Central memory CD8-positive, alpha-beta T cell (primary cell): ENCODE measurements at regions not wholly inside any gene's neighbourhood (a gene's known extent, or its start where the extent isn't known, plus 50 kb on each side); places are given as distances from the start of the nearest gene placed in this dataset.
"Not testable (repeated sequence)": the region's sequence is repeated elsewhere in the genome, so short reads cannot be mapped to it uniquely, and the experiment has no call there.

ENCODE experiments used
- ATAC-seq: fragments of 150-1000 bp; cut with Tn5 transposase; replicated peaks from 2 replicates; pipeline ENCODE4 v1.10.0; 2022; ENCODE audit warnings: mild to moderate bottlenecking, moderate FRiP score, moderate number of reproducible peaks; ENCODE audit not compliant: poor library complexity, severe bottlenecking; ENCODE audit errors: extremely low read depth
- DNase-seq, 2 donors: peaks; one replicate each; pipeline ENCODE4 v3.0.0; 2021; ENCODE audit warnings: low spot score in 2 of 2
- H3K27ac Mint-ChIP-seq: one replicate; pipeline ENCODE4 v1.8.0; 2022; ENCODE audit warnings: low read depth, mild to moderate bottlenecking, moderate library complexity, mixed read lengths
- H3K27me3 Mint-ChIP-seq: one replicate; pipeline ENCODE4 v1.8.0; 2022; ENCODE audit warnings: mixed read lengths
- H3K36me3 Mint-ChIP-seq: one replicate; pipeline ENCODE4 v1.8.0; 2022; ENCODE audit warnings: mild to moderate bottlenecking, moderate library complexity, mixed read lengths; ENCODE audit not compliant: insufficient read depth
- H3K4me1 Mint-ChIP-seq: one replicate; pipeline ENCODE4 v1.8.0; 2022; ENCODE audit warnings: mixed read lengths
- H3K4me3 Mint-ChIP-seq: one replicate; pipeline ENCODE4 v1.8.0; 2022; ENCODE audit warnings: mild to moderate bottlenecking, moderate library complexity, mixed read lengths
- H3K9me3 Mint-ChIP-seq: one replicate; pipeline ENCODE4 v1.8.0; 2022; ENCODE audit warnings: mixed read lengths

DNA sequence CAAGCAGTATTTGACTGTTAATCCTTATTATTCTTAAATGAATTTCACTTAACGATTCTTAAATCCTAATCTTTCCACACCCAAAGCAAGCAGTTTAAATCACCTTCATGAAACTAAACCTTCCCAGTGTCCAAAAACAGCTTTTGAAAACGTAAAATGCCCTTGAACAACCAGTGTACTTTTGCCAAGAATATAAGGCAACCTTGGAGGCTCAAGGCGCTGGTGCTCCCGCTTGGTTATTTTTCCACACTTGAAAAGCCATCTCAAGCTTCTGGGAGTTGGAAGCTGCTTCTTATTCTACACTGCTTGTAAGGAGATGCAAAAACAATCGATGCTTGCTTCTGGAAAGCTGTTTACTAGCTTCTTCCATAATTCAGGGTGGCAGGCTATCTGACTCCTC is 625.7 kb downstream of the HTR1B start:
- Mint-ChIP-seq H3K27me3 (no peaks in the 10 kb centered on the region), H3K27ac (no peak overlapping the region), H3K4me3 (no peak overlapping the region), H3K36me3 (no peaks in the 10 kb centered on the region), H3K4me1 (no peaks in the 10 kb centered on the region), H3K9me3 (no peaks in the 10 kb centered on the region)
- ATAC-seq (no peak), DNase-seq (no peak)

DNA sequence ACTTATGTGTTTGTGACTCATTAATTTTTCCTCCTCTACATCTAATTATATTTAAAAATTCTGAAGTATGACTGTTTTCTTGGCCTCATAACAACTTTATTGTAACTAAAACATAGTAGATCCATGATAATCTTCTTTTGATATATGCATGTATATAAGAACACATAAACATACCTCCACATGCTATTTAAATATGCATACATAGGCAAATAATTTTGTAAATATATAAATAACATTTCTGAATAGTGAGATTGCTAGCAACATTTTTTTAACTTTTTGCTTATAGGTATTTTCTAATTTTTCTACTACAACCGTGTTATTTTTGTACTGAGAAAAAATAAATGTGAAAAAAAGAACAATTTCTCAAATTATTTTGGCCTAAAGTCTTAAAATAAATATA is 627.6 kb downstream of the HTR1B start:
- Mint-ChIP-seq H3K9me3 (no peaks in the 10 kb centered on the region), H3K4me1 (no peaks in the 10 kb centered on the region), H3K36me3 (no peaks in the 10 kb centered on the region), H3K27ac (no peak overlapping the region), H3K4me3 (no peak overlapping the region), H3K27me3 (no peaks in the 10 kb centered on the region)
- ATAC-seq (no peak), DNase-seq (no peak)

DNA sequence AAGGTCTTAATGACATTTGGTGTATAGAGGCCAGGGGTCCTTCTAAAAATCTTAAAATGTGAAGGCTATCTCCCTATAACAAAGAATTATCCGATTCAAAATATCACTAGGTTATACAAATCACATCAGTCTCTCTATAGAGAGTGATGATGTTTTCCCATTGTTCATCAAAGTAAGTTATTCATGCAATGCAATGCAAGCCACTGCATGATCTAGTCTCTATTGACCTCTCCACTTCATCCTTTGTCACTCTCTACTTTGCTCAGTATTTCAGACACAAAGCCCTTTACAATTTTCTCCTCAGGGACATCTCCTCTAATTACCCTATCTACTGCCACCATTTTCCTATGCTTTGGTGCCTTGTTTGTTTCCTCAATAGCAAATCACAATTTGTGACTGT is 628.0 kb downstream of the HTR1B start:
- no peaks in the 10 kb centered on the region for H3K4me1 Mint-ChIP-seq
- no peaks in the 10 kb centered on the region for H3K9me3 Mint-ChIP-seq
- H3K27me3 Mint-ChIP-seq: no peaks in the 10 kb centered on the region
- no peak for ATAC-seq
- H3K36me3 Mint-ChIP-seq: no peaks in the 10 kb centered on the region
- H3K4me3 Mint-ChIP-seq: no peak overlapping the region
- H3K27ac Mint-ChIP-seq: no peak overlapping the region
- no peak for DNase-seq

DNA sequence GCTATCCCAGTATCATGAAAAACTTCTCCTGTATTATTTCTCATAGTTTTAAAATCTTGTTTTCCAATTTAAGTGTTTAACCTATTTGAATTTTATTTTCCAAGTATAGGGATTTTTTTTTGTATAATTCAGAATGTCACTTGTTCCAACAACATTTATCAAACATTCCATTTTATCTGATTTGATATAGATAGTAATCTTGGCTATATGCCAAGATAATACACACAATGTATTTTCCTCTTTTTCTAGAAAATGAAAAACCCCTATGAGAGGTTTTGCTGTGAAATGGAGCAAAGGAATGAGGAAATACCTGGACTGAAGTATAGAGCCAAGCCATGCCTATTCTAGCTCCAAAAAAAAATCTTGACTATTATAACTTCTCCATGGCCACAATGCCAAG is 628.9 kb downstream of the HTR1B start:
- no peaks in the 10 kb centered on the region for H3K4me1 Mint-ChIP-seq
- no peaks in the 10 kb centered on the region for H3K27me3 Mint-ChIP-seq
- DNase-seq: no peak
- H3K27ac Mint-ChIP-seq: no peak overlapping the region
- H3K9me3 Mint-ChIP-seq: no peaks in the 10 kb centered on the region
- ATAC-seq: no peak
- H3K4me3 Mint-ChIP-seq: no peak overlapping the region
- H3K36me3 Mint-ChIP-seq: no peaks in the 10 kb centered on the region

DNA sequence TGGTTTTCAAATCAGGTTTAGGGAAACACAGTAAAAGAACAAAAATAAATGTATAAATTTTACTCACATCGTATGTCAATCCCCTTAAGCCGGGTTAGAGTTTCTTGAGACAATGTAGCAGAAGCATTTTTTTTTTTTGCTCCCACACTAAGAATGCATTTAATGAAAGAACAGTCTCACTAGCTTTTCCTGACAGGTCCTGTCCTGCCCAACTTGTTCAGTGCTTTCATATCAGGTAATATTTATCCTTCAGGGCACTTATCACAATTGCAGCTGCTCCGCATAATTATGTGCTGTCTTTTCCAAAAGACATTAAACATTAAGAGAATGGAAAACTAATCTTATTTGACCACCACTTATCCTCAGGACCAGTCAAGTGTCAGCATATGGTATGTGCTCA is 632.0 kb downstream of the HTR1B start:
- Mint-ChIP-seq H3K27me3 (no peaks in the 10 kb centered on the region), H3K36me3 (no peaks in the 10 kb centered on the region), H3K27ac (no peak overlapping the region), H3K9me3 (peaks cover 7% of the 10 kb centered on the region), H3K4me1 (no peaks in the 10 kb centered on the region), H3K4me3 (no peak overlapping the region)
- DNase-seq: no peak
- ATAC-seq: no peak

DNA sequence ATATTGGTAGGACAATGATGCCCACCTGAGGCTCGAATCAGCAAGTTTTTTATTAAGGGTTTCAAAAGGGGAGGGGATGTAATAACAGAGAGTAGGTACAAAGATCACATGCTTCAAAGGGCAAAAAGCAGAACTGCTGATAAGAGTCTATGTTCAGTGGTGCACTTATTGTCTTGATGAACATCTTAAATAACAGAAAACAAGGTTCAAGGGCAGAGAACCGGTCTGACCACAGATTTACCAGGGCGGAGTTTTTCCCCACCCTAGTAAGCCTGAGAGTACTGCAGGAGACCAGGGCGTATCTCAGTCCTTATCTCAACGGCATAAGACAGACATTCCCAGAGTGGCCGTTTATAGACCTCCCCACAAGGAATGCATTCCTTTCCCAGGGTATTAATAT is 639.7 kb downstream of the HTR1B start:
- H3K9me3 Mint-ChIP-seq: peaks cover 14% of the 10 kb centered on the region
- not testable (repeated sequence) for DNase-seq, H3K27ac Mint-ChIP-seq, H3K4me3 Mint-ChIP-seq, H3K36me3 Mint-ChIP-seq, ATAC-seq, H3K27me3 Mint-ChIP-seq, H3K4me1 Mint-ChIP-seq

DNA sequence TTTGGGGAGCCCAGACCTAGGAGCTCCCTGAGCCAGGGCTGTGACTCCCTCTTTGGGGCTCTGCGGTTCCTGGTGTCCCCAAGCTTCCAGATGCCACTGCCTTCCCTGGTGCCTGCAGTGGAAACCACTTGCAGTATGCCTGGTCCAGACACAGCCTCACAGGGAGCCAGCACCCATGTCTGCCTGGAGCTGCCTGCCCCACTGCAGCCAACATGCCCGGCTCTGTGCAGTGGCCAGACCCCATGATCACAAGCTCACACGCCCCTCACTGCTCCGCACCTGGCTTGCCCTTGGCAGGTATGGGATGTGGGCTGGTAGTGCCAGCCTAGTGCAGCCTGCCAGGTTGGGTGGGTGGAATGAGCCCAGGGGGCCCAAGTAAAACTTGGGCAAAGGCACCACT is 644.8 kb downstream of the HTR1B start:
- Mint-ChIP-seq H3K4me3 (no peak overlapping the region), H3K9me3 (peaks cover 6% of the 10 kb centered on the region), H3K27ac (no peak overlapping the region), H3K27me3 (no peaks in the 10 kb centered on the region), H3K4me1 (no peaks in the 10 kb centered on the region), H3K36me3 (no peaks in the 10 kb centered on the region)
- no peak for ATAC-seq
- DNase-seq: no peak

DNA sequence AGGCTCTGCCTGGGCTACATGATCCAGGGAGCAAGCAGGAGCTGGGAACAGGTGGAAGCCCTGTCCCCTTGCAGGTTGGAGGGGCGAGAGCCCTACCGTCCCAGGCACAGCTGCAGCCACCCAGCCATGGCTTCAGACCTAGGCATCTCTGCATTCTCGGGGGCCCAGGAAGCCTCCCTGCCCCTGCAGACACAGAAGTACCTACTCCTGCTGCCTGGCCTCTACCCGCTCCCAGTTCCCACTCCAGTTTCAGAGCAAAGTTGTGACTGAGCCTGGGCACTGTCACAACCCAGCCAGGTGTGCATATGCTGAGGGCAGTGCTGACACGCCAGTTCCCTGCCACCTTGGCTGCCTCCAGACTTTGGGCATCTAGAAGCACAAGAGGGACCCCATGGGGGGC is 645.9 kb downstream of the HTR1B start:
- Mint-ChIP-seq H3K36me3 (no peaks in the 10 kb centered on the region), H3K4me3 (no peak overlapping the region), H3K27me3 (no peaks in the 10 kb centered on the region), H3K27ac (no peak overlapping the region), H3K9me3 (peaks cover 10% of the 10 kb centered on the region), H3K4me1 (no peaks in the 10 kb centered on the region)
- no peak for DNase-seq
- no peak for ATAC-seq

DNA sequence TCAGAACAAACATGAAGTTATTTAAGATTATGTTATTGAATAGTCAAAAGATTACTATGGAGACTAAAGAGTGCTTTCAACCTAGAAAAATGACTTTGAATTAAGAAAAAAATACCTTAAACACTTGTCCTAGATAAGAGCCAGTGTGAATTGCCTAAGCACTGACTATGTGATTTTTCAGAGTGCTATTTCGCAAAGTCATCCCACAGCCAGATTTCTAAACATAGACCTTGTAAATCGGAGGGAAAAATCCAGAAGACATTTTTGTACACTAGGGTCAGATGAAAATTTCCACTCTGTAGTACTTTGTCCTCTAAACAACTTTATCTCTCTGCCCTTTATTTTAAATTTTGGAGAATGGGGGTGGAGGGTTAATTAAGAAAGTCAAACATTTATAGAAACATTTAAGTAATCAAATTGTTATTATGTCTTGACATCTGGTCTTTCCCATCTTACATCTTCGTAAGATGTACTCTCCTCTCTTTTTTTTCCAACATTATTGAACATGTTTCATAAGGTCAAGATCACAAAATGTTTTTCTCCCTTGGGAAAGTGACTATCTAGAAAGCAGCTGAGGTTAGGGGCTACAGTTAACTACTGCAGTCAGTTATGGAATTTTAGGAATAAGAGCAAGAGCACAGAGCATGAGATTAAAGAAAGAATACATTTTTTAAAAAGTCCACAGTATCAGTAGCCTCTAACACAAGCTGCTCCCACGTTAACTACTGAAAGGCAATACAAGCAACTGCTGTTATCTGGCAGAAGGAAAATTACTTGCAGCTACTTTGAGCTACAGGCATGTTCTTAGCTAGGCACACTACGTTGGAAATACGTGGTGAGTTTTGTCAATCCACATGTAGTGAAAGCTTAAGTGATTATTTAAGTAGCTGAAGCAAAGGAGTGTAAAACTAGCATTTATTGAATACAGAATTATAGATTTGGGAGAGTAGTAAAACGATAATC is 648.5 kb downstream of the HTR1B start:
- Mint-ChIP-seq H3K27ac (no peak overlapping the region), H3K4me1 (no peaks in the 10 kb centered on the region), H3K9me3 (peaks cover 10% of the 10 kb centered on the region), H3K4me3 (no peak overlapping the region), H3K27me3 (no peaks in the 10 kb centered on the region), H3K36me3 (no peaks in the 10 kb centered on the region)
- ATAC-seq (no peak), DNase-seq (no peak)

DNA sequence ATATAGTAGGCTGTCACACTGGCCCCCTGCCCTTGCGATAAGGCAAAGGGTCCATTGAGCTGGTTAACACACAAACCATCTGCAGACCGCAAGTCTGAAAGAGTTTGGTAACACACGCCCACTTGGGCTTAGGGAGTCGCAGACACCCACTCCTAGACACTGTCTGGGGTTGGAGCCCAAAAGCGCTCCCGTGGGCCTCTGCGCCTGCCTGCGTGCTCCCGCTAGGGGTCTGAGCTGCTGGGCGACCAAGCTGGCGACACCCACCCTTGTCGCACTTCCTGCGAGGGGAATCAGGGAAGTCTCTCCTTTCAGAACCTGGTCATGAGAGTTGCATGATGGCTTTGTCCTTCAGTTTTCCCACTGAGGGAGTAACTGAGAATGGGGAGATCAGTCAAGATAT is 653.0 kb downstream of the HTR1B start:
- ATAC-seq (no peak), DNase-seq (no peak)
- Mint-ChIP-seq H3K36me3 (no peaks in the 10 kb centered on the region), H3K27ac (no peak overlapping the region), H3K27me3 (no peaks in the 10 kb centered on the region), H3K4me3 (no peak overlapping the region), H3K4me1 (no peaks in the 10 kb centered on the region), H3K9me3 (peaks cover 10% of the 10 kb centered on the region)

DNA sequence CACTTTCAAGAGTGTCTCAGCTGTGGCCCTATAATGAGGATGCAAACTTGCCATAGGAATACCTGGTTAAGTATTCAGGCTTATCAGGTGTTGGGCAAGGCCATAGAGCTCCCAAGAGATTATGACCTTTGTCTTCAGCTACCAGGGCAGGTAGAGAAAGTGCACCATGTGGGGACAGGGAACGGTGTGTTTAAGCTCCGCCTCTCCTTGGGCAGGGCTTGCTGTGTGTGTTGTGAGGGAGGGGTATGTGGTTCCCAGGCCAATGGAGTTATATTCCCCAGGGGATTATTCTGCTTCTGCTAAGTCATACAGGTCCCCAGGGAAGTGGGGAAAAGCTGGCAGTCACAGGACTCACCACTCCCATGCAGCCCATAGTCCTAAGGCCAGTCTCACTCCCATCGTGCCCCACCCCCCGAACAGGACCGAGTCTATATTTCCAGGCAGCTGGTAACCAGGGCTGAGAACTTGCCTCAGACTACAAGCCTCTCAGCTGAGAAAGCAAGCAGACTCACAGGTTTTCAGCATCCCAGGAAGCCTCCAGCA is 660.2 kb downstream of the HTR1B start:
- peaks cover 12% of the 10 kb centered on the region for H3K9me3 Mint-ChIP-seq
- ATAC-seq: no peak
- H3K36me3 Mint-ChIP-seq: no peaks in the 10 kb centered on the region
- H3K27me3 Mint-ChIP-seq: no peaks in the 10 kb centered on the region
- no peak for DNase-seq
- no peak overlapping the region for H3K4me3 Mint-ChIP-seq
- H3K27ac Mint-ChIP-seq: no peak overlapping the region
- H3K4me1 Mint-ChIP-seq: no peaks in the 10 kb centered on the region

DNA sequence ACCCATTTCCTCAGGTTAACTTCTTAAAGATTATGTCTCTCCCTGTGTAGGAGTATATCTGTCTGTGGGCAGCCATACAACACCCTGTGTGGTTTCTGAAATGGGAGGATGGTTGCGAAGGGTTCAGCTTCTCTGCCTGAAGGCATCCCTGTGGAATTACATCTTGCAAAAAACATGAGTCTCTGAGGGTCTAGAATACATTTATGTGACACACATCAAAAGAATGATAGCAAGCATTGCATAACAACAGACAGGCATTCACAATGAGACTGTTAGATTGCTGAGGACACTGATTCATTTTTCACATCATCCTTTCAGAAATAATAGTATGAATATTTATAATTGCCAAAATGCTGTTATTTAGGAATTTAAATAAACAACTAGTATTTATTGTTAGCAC is 670.9 kb downstream of the HTR1B start:
- Mint-ChIP-seq H3K36me3 (no peaks in the 10 kb centered on the region), H3K9me3 (peaks cover 10% of the 10 kb centered on the region), H3K27ac (no peak overlapping the region), H3K4me3 (no peak overlapping the region), H3K4me1 (no peaks in the 10 kb centered on the region), H3K27me3 (no peaks in the 10 kb centered on the region)
- DNase-seq: no peak
- no peak for ATAC-seq

DNA sequence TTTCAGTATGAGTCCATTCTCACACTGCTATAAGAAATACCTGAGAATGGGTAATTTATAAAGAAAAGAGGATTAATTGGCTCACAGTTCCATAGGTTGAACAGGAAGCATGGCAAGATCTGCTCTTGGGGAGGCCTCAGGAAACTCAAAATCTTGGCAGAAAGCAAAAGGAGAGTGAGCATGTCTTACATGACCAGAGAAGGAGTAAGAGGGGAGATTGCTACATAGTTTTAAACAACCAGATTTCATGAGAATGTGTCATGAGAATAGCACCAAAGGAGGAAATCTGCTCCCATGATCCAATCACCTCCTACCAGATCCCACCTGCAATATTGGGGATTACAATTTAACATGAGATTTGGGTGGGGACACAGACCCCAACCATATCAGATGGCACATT is 672.4 kb downstream of the HTR1B start:
- Mint-ChIP-seq H3K4me3 (no peak overlapping the region), H3K27ac (no peak overlapping the region), H3K9me3 (peaks cover 10% of the 10 kb centered on the region), H3K27me3 (no peaks in the 10 kb centered on the region), H3K4me1 (no peaks in the 10 kb centered on the region), H3K36me3 (no peaks in the 10 kb centered on the region)
- ATAC-seq: no peak
- no peak for DNase-seq
